HG02943 (cell line): ENCODE measurements at regions not wholly inside any gene's neighbourhood (a gene's known extent, or its start where the extent isn't known, plus 50 kb on each side); places are given as distances from the start of the nearest gene placed in this dataset.

Experiments
- ATAC-seq: cut with Tn5 transposase; IDR thresholded peaks from one replicate; pipeline ENCODE4 v1.9.1; 2021; ENCODE audit warnings: mild to moderate bottlenecking, low read depth, moderate library complexity; ENCODE audit not compliant: unreplicated experiment

DNA sequence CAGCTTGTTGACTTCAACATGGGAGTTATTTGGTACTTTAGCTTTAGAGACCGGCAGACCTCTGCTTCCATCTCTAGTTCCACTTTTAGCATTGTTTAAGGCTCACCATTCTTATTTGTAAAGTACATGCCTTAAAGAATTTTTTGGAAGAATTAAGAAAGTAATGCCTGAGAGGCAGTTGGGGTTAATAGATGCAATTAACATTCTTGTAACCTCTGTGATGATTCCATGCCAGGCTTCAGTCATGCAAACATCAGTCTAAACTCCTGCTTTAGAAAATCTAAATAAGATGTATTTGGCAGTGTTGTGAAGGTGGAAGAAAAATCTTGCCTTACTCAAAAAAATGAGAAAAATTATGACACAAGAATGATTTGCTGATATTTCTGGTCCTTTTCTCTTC is 79.9 kb upstream of the UBAC2 start:
- no peak for ATAC-seq

DNA sequence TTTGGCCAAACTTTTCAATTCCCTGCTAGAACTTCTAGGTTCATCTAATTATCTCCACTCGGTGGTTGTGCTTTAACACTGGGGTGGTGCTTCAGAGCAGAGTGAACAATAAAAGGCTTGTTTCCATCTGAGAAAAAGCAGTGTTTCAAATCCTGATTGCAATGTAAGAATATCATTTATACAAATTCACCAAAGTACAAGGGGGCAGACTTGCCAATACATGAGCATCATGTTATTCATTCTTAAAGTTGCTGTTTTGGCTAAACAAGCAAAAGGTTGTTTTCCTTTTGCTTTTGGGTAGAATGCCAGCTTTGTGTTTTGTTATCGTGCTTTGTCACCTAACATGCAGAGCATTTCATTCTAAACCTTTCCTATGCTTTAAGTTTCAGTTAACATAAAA is 78.5 kb upstream of the UBAC2 start:
- ATAC-seq = no peak

DNA sequence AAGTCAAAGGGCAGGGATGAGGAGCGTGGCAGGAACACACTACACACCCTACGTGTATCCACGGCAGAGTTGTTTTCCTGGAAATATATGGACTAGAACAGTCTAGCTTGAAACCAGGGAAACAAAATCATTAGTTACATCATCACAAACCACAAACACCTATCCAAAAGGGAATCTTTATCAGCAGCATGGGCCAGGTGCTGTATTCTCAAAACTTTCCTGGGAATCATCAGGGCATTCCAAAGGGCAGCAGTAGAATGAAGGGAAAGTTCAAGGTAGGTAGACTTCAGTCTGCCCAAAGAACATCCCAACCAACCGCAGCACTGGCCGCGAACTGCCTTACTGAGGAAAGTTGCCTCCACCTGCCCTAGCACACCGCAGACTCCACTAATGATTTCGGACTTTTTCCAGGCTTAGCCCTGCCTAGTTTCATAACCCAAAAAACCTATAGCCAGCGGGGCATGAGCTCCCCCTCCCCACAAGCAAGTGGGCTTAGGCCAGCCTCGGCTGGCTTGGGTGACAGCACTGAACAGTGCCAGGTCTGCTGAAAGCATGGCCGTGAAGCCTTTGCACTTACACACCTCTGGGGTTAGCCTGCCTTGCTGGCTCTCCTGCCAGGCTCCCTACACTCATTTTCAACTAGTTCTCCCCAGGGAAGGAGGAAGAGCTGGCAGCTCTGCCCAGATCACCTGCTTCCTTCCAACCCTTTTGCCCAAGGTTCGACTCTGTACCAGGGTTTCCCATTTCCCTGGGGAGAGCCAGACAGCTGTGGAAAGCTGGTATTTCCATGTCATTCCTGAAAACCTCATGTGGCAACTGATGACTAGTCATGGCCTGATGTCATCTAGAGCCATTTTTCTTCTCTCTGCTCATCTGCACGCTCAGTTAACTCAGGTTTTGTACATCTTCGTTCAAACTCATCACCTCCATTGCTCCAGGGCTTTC is 77.3 kb upstream of the UBAC2 start:
- ATAC-seq = no peak

DNA sequence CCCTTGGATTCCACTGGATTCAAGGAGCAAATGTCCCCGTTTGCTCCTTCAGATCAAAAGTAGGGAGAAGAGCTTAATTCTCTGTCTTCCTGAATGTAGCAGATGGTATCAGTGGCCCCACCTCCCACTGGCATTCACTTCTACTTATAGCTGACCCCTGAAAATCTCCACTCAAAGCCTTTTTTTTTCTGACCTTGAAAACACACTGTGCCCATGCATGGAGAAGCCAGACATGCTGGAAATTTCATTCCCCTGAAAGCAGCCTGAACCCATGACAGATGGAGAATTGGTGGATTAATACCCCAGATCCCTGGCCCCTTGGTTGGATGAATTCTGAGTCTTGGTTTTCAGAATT is 76.6 kb upstream of the UBAC2 start:
- no peak for ATAC-seq

DNA sequence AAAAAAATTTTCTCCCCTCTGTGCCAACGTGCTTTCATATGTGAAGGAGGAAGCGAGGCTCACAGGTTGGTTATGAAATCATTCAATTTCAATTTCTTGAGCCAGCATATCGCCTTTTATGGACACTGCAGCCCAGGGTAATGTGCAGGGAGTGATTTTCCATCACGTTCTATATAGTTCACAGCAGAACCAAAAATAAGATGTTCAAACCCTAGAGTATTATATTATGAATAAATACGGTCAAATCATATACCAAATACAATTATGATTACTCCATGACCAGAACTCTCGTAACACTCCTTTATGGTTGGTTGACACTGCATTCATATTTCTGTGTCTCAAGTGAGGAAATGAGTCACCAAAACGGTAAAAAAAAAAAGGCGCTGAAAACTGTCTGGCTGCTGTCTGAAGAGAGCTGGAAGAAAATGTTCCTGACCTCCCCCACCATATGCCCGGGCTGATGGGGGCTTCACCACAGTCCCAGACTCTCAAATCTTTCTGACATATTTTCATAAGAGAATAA is 75.8 kb upstream of the UBAC2 start:
- peak; percentile 70 for ATAC-seq

DNA sequence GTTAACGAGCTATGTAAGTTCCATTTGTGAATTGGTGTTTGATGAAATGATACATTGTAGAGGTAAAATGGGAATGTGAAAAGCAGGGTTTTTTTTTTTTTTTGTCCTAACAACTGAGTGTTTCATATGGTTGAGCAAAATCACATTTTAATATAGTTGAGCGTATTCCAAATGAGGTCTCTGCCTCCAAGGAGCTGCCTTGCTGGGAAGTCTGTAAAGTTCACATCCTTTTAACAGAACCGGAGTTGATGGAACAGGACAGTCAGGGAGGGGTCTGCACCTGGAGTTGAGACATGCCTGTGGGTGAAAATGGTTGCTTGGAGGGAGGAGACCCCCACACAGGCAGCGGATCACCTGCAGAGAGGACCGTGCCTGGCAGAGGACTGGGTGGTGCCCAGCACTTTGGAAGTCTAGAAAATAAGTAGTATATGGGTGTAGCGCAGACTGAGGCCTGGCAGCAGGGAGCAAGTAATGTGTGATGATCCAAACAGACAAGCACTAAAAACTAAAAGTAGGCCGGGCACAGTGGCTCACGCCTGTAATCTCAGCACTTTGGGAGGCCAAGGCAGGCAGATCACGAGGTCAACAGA is 75.2 kb upstream of the UBAC2 start:
- ATAC-seq = no peak

DNA sequence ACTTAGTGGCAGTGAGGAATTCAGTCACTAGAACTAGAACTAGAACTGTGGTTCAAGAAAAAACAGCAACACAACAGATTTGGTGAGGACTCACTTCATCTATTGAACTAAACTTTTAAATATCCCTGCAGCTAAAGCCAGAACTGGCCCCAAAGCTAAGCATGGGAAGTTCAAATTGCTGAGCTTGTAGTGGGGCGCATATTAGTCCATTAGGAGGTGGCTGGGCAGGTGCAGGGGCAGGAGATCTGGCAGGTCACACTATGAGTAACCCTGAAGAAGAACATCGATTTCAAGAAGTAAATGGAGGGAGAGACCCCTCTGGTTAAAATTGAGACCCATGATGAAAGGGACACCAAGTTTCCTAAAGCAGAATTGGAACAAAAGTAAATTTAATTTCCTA is 73.8 kb upstream of the UBAC2 start:
- ATAC-seq = no peak

DNA sequence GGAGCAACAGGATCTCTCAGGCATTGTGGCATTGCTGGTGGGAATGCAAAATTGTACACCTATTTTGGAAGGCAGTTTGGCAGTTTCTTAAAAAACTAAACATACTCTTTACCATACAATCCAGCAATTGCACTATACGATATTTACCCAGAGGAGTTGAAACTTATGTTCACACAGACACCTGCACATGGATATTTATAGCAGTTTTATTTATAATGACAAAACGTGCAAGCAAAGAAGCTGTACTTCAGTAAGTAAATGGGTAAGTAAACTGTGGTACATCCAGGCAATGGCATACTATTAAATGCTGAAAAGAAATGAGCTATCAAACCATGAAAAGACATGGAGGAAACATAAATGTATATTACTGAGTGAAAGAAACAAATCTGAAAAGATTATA is 71.6 kb upstream of the UBAC2 start:
- ATAC-seq = no peak

DNA sequence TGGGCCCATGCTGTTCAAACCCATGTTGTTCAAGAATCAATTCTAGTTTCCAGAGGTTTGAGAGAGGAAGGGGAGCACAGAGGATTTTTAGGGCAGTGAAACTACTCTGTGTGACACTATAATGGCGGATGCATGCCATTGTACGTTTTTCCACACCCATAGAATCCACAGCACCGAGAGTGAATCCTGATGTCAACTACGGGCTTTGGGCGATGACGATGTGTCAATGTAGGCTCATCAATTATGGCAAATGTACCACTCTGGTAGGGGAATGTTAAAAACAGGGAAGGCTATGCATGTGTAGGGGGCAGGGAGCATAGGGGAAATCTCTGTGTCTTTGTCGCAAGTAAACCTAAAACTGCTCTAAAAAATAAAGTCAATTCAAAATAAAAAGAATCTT is 70.7 kb upstream of the UBAC2 start:
- no peak for ATAC-seq

DNA sequence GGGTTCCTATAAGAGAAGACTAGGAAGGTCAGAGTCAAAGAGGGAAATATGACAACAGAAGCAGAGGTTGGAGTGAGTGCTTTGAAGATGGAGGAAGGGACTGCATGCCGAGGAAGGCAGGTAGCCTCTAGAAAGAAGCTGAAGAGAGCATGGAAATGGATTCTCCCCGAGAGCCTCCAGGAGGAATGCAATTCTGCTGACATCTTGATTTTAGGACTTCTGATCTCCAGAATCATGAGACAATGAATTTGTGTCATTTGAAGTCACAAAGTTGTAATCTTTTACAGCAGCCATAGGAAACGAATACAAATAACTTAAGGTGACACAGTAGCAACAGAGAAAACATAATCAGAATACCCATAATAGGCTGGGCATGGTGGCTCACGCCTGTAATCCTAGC is 69.2 kb upstream of the UBAC2 start:
- ATAC-seq = no peak

DNA sequence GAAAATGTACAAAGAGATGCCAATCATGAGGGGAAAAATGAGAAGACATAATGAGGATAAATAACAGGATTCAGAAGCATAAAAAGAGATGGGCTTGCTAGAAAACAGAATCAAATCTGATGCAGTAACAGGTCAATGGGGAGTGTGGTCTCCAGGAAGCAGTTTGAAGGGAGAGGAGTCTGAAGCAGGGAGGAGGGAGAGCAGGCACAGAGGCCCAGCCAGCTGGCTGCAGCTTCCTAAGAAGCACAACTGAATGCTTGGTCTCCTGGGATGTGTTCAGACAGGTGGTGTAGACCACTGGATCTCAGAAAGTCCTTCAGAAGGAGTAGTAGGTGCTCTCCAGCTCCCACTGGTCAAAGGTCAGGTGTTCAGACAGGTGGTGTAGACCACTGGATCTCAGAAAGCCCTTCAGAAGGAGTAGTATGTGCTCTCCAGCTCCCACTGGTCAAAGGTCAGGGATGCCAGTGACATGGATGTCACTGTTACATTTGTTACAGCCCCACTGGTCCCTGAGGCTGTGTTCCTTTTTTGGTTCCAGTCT is 68.3 kb upstream of the UBAC2 start:
- ATAC-seq = no peak

DNA sequence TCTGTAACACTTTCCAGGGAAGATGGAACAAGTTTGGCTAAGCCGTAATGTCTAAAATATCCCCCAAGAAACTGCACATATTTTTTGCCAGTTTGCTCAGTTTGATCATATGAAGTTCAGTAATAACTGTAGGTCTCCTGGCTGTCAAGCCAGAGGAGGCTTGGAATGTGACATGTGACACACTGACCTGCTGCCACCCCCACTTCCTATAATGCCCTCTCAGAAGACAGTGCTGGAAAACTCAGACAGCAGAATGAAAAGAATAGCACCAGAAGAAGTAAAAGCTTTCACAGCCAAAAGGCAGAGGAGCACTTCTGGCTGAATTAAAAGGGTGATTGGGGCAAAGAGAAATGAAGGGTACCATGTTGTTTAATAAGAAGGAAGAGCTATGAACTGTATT is 67.4 kb upstream of the UBAC2 start:
- no peak for ATAC-seq

DNA sequence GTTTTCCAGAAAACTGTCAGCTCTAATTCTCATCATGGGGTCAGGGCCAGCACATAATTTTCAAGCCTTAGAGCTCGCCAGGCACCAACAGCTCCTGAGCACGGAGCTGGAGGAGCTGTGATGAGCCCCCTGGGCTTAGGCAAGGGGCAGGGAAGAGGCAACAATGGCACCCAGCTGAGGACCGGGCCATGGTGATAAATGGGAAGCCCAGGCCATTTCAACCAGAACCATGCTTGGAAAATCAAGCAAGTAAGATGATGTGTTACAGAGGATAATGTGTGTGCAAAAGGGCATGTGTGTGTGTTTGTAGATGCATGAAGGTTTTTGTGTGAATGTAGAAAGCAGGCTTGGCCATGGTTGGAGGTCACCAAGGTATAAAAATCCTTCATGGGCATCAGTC is 66.8 kb upstream of the UBAC2 start:
- no peak for ATAC-seq

DNA sequence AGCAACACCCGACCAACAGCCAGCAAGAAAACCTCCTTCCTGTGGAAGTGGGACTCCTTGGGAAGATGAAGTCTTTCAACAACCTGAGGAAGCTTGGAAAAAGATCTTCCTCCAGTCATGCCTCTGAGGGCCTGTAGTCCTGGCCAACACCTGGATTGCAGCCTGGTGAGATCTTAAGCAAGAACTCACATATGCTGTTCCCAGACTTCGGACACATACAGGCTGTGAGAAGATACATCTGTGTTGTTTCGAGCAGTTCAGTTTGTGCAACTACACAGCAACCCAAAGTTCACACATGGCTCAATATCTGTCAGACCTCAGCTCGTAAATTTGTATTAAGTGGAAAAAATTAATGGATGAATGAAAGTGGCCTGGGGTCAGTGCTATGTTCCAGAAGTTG is 65.1 kb upstream of the UBAC2 start:
- ATAC-seq = no peak

DNA sequence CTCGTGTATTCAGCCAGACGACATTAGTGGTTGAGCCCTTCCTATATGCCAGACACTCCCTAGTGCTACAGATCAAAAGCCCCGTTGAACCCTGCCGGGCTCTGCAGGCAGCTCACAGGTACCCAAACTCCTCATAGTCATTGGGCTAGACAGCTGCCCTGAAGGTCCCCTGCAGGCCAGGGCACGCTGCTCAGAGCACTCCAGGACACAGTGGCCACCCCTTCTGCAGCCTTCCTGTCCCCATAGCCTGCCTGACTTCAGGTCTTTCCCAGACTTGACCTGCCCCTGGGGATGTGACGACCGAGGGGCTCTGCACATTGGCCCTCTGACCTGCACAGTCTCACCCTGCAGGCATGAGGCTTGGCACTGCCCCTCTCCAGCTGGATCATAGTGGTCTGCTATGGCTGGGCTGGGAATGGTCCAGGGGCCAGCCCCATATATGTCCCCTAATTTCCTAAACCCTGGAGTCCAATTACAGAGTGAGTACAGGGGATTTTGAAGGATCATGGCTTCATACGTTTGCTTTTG is 64.2 kb upstream of the UBAC2 start:
- no peak for ATAC-seq

DNA sequence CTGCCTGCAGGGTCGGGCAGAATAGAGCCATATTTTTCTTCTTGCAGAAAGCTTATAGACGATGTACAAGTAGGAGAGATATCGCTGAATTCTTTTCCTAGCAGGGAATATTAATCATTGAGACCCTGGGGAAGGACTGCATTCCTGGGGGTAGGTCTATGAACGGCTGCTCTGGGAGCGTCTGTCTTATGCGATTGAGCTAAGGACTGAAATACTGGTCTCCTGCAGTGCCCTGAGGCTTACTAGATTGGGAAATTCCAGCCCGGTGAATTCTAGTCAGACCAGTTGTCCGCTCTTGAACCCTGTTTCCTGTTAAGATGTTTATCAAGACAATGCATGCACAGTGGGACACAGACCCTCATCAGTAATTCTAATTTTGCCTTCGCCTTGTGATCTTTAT is 59.8 kb upstream of the UBAC2 start:
- no peak for ATAC-seq

DNA sequence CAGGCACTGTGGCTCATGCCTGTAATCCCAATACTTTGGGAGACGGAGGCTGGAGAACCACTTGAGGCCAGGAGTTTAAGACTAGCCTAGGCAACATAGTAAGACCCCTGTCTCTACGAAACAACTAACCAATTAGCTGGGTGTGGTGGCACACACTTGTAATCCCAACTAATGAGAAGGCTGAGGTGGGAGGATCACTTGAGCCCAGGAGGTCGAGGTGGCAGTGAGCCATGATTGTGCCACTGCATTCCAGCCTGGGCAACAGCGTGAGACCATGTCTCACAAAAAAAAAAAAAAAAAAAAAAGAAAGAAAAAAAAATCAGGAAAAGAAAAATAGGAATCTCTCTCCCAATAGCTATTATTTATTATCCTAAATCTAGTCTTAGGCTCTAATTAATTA is 56.8 kb upstream of the UBAC2 start:
- no peak for ATAC-seq

DNA sequence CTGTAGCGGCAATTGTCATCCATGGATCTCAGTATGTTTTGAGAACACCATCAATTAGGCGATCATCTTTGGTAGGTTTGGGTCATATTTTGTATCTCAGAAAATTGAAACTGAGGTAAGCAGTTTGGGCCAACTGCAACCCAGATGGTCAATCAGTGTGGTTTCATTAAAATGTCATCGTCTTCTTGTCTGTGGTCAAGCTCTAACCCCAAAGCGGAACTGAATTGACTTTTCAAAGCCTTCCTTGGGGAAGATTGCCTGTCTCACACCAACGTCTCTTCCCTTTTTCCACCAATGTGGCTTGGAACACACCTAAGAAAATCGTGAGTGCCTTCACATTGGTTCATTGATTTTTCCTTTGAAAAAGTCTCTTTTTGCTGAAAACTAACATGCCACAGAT is 56.3 kb upstream of the UBAC2 start:
- no peak for ATAC-seq

DNA sequence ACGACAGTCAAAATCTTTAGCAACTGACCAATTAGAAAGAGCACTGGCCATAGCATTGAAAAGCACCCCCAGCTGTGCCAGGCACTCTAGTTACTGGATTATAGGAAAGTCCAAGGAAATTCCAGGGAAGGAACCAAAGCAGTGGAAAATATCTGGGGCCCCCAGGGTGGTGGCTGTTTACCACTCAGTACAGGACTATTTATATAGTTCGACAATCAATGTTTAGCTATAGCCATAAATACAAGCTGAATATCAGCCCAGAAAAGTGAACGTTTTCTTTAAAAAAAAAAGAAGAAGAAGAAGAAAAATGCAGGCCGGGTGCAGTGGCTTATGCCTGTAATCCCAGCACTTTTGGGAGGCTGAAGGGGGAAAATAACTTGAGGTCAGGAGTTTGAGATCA is 55.2 kb upstream of the UBAC2 start:
- ATAC-seq = no peak

DNA sequence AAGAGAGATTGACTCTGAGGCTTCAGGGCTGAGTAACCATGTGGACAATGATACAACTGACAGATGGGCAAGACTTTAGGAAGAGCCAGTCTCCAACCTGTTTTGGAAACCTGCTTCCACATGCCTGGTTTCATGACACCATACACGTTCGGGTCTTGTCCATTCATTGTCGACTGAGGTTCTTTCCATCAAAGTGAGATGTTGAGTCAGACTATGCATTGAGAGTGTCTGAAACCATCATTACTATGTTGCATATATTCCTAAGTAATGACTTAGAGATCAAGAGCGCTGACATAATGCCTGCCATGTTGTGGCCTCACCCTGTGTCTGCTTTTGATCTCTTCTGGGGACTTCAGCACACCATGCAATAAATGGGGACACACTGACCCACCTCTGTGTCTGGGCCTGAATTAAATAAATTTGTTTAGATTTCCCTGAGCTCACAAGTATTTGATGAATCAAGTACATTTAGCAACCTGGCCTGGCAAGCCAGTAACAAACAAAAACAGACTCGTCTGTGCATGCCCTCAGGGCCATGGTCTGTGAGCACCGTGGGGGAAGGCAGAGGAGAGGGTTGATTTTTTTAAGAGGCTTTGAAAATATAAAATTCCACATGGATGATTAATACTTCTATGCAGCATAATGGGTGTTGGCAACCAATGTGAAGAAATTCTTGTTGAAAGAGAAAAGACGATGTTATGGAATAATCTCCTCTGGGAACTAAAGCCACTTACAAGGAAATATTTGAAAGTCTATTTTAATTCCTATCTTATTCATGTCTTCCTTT is 49.9 kb upstream of the UBAC2 start:
- no peak for ATAC-seq
